Stimulated activated CD8-positive, alpha-beta memory T cell treated with anti-CD3 and anti-CD28 coated beads, Interleukin-12 subunit alpha, Interleukin-12 subunit beta, amount 100 ng/mL, for 24 hours (primary cell): ENCODE measurements at regions not wholly inside any gene's neighbourhood (a gene's known extent, or its start where the extent isn't known, plus 50 kb on each side); places are given as distances from the start of the nearest gene placed in this dataset.

Experiments used
- DNase-seq: peaks from one replicate; pipeline ENCODE4 v3.0.0-alpha.2; 2020; ENCODE audit errors: extremely low read depth

DNA sequence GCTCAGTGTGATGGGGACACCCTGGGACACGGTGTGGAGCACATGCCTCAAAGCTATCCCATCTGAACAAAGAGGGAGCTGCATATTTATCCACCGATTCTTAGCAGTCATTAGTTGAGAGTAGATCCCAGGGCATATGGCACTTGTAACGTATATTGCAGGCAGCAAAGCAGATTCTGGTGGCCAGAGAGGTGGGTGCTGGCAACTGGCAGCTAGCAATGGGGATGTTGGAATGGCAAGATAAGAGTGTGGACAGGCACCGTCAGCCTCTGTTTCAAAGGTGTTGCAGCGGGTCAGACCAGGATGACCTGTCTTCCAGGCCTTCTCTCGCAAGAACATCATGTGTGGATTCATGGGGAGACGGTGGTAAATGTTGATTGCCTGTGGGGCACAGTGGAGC is 54.0 kb upstream of the ADRA1D start:
- DNase-seq: no peak

DNA sequence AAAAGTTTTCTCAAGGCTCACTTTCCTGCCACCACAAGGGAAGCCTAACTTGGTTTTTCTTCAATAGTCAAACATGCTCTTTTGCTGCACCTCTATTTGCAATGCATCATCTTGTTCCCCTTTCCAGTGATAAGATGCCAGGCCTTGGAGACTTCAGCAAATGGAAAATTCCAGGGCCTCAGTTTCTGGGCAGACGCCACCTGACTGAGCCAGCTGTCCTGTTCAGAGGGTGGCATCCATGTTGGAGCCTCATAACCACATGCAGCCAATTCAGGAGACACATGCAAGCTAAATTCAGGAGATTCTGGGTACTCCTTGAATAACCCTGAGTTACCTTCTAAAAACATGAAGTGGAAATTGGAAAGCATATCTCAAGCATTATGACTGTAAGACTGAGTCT is 51.8 kb upstream of the ADRA1D start:
- no peak for DNase-seq

DNA sequence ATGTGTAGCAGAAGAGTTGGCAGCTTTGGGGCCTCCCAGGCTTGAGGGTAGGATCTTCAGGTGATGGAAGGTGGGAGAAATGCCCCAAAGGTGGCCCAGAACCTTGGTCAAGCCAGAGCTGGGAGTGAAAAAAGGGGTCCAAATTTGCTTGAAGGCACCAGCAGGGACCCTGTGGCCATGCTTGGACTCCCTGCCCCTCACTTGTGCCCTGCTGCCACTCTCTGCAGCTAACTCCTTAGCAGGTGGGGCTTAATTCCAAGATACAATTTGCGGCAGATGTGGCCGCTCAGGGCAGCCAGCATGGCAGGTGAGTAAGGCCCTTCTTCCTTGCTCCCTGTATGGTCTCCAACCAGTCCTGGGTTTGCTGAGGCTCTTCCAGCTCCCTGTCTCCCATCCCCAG is 51.3 kb upstream of the ADRA1D start:
- no peak for DNase-seq

DNA sequence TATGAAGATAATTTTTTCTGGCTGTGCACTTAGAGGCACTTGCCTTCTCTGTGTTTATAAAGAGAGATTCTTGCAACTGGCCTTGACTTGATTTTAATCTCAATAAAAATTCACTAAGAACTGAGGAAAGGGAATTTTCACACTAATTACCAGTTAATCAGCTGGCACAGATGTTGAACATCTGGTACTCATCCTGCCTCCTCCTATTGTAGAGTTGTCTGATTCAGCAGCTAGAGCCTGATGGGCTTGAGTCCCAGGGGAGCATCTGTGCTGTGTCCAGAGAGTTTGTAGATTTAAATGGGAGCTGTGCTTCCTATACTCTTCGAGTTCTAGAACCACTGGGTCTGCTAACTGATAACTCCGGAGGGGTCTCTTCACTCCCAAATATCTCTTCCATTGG is 50.7 kb upstream of the ADRA1D start:
- DNase-seq: no peak

DNA sequence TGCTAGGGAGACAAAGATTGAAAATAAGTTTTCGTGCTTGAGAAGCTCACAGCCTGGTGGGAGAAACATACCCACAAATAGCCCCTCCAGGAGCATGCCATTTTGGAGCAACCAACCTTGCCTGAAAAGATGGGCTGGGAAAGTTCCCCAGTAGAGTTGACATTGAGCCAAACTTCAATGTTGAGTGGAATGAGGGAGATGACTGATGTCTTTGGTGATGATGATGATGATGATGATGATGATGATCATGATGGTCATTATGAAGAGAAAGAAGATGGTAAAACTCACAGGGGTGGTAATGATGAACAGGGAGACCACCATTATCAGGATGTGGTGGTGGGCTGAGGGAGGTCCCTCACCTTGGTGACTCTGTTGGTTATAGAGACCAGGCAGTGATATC is 50.1 kb upstream of the ADRA1D start:
- no peak for DNase-seq
